GM21619 (cell line): ENCODE measurements at regions not wholly inside any gene's neighbourhood (a gene's known extent, or its start where the extent isn't known, plus 50 kb on each side); places are given as distances from the start of the nearest gene placed in this dataset.

Source experiments
- ATAC-seq: cut with Tn5 transposase; IDR thresholded peaks from one replicate; pipeline ENCODE4 v1.9.1; 2021; ENCODE audit not compliant: unreplicated experiment

GRCh38 chr10:90975096-90975495 lies 54.2 kb upstream of the ANKRD1 start:
- no peak for ATAC-seq

- peak; percentile 67 for ATAC-seq
These were observed 56.4 kb upstream of the ANKRD1 start for GRCh38 chr10:90977162-90977854.

GRCh38 chr10:90977855-90978486 lies 57.1 kb upstream of the ANKRD1 start:
- ATAC-seq, result peak; percentile 6

GRCh38 chr10:90982406-90983008 lies 61.6 kb upstream of the ANKRD1 start:
- ATAC-seq, result no peak

GRCh38 chr10:90983914-90984549 lies 63.1 kb upstream of the ANKRD1 start:
- no peak for ATAC-seq

- ATAC-seq, result no peak
These were observed 64.0 kb upstream of the ANKRD1 start for GRCh38 chr10:90984898-90985297.

GRCh38 chr10:90985321-90985933 lies 64.5 kb upstream of the ANKRD1 start:
- no peak for ATAC-seq

GRCh38 chr10:90986136-90986760 lies 65.4 kb upstream of the ANKRD1 start:
- ATAC-seq, result no peak

GRCh38 chr10:90986870-90987269 lies 66.0 kb upstream of the ANKRD1 start:
- no peak for ATAC-seq

GRCh38 chr10:90987383-90987782 lies 66.5 kb upstream of the ANKRD1 start:
- no peak for ATAC-seq

- no peak for ATAC-seq
These were observed 67.1 kb upstream of the ANKRD1 start for GRCh38 chr10:90988024-90988423.

- ATAC-seq, result no peak
These were observed 67.9 kb upstream of the ANKRD1 start for GRCh38 chr10:90988802-90989201.

GRCh38 chr10:90989378-90989777 lies 68.5 kb upstream of the ANKRD1 start:
- no peak for ATAC-seq

- ATAC-seq, result no peak
These were observed 71.6 kb upstream of the ANKRD1 start for GRCh38 chr10:90992462-90992861.

- no peak for ATAC-seq
These were observed 72.5 kb upstream of the ANKRD1 start for GRCh38 chr10:90993340-90993739.

GRCh38 chr10:90997670-90998069 lies 76.8 kb upstream of the ANKRD1 start:
- ATAC-seq, result no peak

- peak; percentile 10 for ATAC-seq
These were observed 78.0 kb upstream of the ANKRD1 start for GRCh38 chr10:90998733-90999511.

GRCh38 chr10:90999512-91000172 lies 78.8 kb upstream of the ANKRD1 start:
- peak; percentile 52 for ATAC-seq

GRCh38 chr10:91000470-91000869 lies 79.6 kb upstream of the ANKRD1 start:
- no peak for ATAC-seq

GRCh38 chr10:91000985-91001384 lies 80.1 kb upstream of the ANKRD1 start:
- no peak for ATAC-seq
